ENCODE measurements at regions not wholly inside any gene's neighbourhood (a gene's known extent, or its start where the extent isn't known, plus 50 kb on each side); places are given as distances from the start of the nearest gene placed in this dataset.

- TF ChIP-seq CTCF (IDR thresholded peaks at IDR 0.05; ENCODE audit: poor library complexity, severe bottlenecking) = no peak
- H3K4me1 ChIP-seq (ENCODE audit: insufficient read depth, poor library complexity, severe bottlenecking) = no peaks in the 10 kb centered on the region
- H3K27ac ChIP-seq (ENCODE audit: poor library complexity, severe bottlenecking) = no peak overlapping the region
- no peak for DNase-seq (ENCODE audit: low spot score)
- no peaks in the 10 kb centered on the region for H3K36me3 ChIP-seq (ENCODE audit: low read depth)
- peaks cover 20% of the 10 kb centered on the region for H3K27me3 ChIP-seq (ENCODE audit: insufficient read depth, poor library complexity, severe bottlenecking)
- H3K4me3 ChIP-seq (ENCODE audit: severe bottlenecking) = no peak overlapping the region
- no peaks in the 10 kb centered on the region for H3K9me3 ChIP-seq (ENCODE audit: severe bottlenecking)
- no peak for ATAC-seq (ENCODE audit: low read depth)
Measured at GRCh38 chr12:113727651-113728061, 238.5 kb downstream of the RBM19 start.

GRCh38 chr12:113726254-113726819, 239.8 kb downstream of the RBM19 start:
- no peak for ATAC-seq (ENCODE audit: low read depth)
- H3K27ac ChIP-seq (ENCODE audit: poor library complexity, severe bottlenecking) = no peak overlapping the region

GRCh38 chr12:113725557-113725876, 240.6 kb downstream of the RBM19 start:
- no peak for TF ChIP-seq CTCF (IDR thresholded peaks at IDR 0.05; ENCODE audit: poor library complexity, severe bottlenecking)
- H3K4me3 ChIP-seq (ENCODE audit: severe bottlenecking) = no peak overlapping the region
- H3K36me3 ChIP-seq (ENCODE audit: low read depth) = no peaks in the 10 kb centered on the region
- H3K27ac ChIP-seq (ENCODE audit: poor library complexity, severe bottlenecking) = no peak overlapping the region
- DNase-seq (ENCODE audit: low spot score) (no peak), ATAC-seq (ENCODE audit: low read depth) (0 out of 3 replicates have a peak, but pooled peaks have one; percentile 12)
- no peaks in the 10 kb centered on the region for H3K9me3 ChIP-seq (ENCODE audit: severe bottlenecking)
- H3K4me1 ChIP-seq (ENCODE audit: insufficient read depth, poor library complexity, severe bottlenecking) = no peaks in the 10 kb centered on the region
- H3K27me3 ChIP-seq (ENCODE audit: insufficient read depth, poor library complexity, severe bottlenecking) = peaks cover 20% of the 10 kb centered on the region

More at GRCh38 chr12:113726254-113726819, 239.8 kb downstream of the RBM19 start:
- Histone ChIP-seq H3K4me3 (ENCODE audit: severe bottlenecking) (no peak overlapping the region), H3K4me1 (ENCODE audit: insufficient read depth, poor library complexity, severe bottlenecking) (no peaks in the 10 kb centered on the region), H3K27me3 (ENCODE audit: insufficient read depth, poor library complexity, severe bottlenecking) (peaks cover 20% of the 10 kb centered on the region), H3K36me3 (ENCODE audit: low read depth) (no peaks in the 10 kb centered on the region), H3K9me3 (ENCODE audit: severe bottlenecking) (no peaks in the 10 kb centered on the region)
- TF ChIP-seq CTCF (IDR thresholded peaks at IDR 0.05; ENCODE audit: poor library complexity, severe bottlenecking) = no peak
- DNase-seq (ENCODE audit: low spot score) = no peak

GRCh38 chr12:113724794-113725556, 241.2 kb downstream of the RBM19 start:
- Histone ChIP-seq H3K4me1 (ENCODE audit: insufficient read depth, poor library complexity, severe bottlenecking) (no peaks in the 10 kb centered on the region), H3K9me3 (ENCODE audit: severe bottlenecking) (no peaks in the 10 kb centered on the region), H3K4me3 (ENCODE audit: severe bottlenecking) (no peak overlapping the region), H3K36me3 (ENCODE audit: low read depth) (no peaks in the 10 kb centered on the region), H3K27ac (ENCODE audit: poor library complexity, severe bottlenecking) (no peak overlapping the region), H3K27me3 (ENCODE audit: insufficient read depth, poor library complexity, severe bottlenecking) (peaks cover 20% of the 10 kb centered on the region)
- ATAC-seq (ENCODE audit: low read depth) = peak; percentile 32; the same call in 1 of the 3 replicates
- no peak for DNase-seq (ENCODE audit: low spot score)
- TF ChIP-seq CTCF (IDR thresholded peaks at IDR 0.05; ENCODE audit: poor library complexity, severe bottlenecking) = no peak

- no peaks in the 10 kb centered on the region for H3K36me3 ChIP-seq (ENCODE audit: low read depth)
- no peak for TF ChIP-seq CTCF (IDR thresholded peaks at IDR 0.05; ENCODE audit: poor library complexity, severe bottlenecking)
Measured at GRCh38 chr12:113723631-113724030, 242.5 kb downstream of the RBM19 start.

More at GRCh38 chr12:113723631-113724030, 242.5 kb downstream of the RBM19 start:
- Histone ChIP-seq H3K9me3 (ENCODE audit: severe bottlenecking) (no peaks in the 10 kb centered on the region), H3K4me1 (ENCODE audit: insufficient read depth, poor library complexity, severe bottlenecking) (no peaks in the 10 kb centered on the region), H3K4me3 (ENCODE audit: severe bottlenecking) (no peak overlapping the region), H3K27me3 (ENCODE audit: insufficient read depth, poor library complexity, severe bottlenecking) (peaks cover 20% of the 10 kb centered on the region), H3K27ac (ENCODE audit: poor library complexity, severe bottlenecking) (no peak overlapping the region)
- DNase-seq (ENCODE audit: low spot score) = no peak
- no peak for ATAC-seq (ENCODE audit: low read depth)

All from RWPE2 (cell line).